Epithelial cell of esophagus (primary cell): ENCODE measurements at regions not wholly inside any gene's neighbourhood (a gene's known extent, or its start where the extent isn't known, plus 50 kb on each side); places are given as distances from the start of the nearest gene placed in this dataset.

ENCODE experiments used
- DNase-seq: peaks from one replicate; pipeline ENCODE4 v3.0.0; 2010; ENCODE audit warnings: low read depth
- H3K4me3 ChIP-seq: 2 replicates; pipeline ENCODE4 v1.5.1; 2011; ENCODE audit warnings: mild to moderate bottlenecking, low read length, control low read depth
- TF ChIP-seq, protein P1 (sequence below): IDR thresholded peaks from 2 replicates; pipeline ENCODE4 v1.5.1; 2011; ENCODE audit warnings: low read depth, mild to moderate bottlenecking, low read length, control low read depth, inconsistent platforms; ENCODE audit not compliant: insufficient read depth; ENCODE audit errors: missing control alignments

DNA sequence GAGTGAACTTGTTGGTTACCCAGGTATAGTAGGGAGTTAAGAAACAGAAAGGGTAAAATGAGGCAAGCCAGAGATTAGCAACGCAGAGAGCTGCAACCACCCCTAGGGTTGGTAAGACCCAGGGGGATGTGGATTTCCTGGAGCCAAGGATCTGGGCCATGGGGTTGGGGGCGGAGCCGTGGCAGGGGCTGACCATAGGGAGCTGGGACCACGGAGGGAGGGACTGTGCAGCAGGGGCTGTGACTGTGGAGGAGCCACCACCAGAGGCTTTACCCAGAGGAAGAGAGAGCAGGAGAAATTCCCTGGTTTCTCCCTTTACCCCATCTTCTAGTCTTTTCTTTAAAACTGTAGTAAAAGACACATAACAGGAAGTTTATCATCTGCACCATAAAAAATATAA, 58.6 kb upstream of the BAIAP2L1 start:
- DNase-seq, result no peak
- no peak overlapping the region for H3K4me3 ChIP-seq
- TF ChIP-seq, protein P1, sequence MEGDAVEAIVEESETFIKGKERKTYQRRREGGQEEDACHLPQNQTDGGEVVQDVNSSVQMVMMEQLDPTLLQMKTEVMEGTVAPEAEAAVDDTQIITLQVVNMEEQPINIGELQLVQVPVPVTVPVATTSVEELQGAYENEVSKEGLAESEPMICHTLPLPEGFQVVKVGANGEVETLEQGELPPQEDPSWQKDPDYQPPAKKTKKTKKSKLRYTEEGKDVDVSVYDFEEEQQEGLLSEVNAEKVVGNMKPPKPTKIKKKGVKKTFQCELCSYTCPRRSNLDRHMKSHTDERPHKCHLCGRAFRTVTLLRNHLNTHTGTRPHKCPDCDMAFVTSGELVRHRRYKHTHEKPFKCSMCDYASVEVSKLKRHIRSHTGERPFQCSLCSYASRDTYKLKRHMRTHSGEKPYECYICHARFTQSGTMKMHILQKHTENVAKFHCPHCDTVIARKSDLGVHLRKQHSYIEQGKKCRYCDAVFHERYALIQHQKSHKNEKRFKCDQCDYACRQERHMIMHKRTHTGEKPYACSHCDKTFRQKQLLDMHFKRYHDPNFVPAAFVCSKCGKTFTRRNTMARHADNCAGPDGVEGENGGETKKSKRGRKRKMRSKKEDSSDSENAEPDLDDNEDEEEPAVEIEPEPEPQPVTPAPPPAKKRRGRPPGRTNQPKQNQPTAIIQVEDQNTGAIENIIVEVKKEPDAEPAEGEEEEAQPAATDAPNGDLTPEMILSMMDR, result no peak

DNA sequence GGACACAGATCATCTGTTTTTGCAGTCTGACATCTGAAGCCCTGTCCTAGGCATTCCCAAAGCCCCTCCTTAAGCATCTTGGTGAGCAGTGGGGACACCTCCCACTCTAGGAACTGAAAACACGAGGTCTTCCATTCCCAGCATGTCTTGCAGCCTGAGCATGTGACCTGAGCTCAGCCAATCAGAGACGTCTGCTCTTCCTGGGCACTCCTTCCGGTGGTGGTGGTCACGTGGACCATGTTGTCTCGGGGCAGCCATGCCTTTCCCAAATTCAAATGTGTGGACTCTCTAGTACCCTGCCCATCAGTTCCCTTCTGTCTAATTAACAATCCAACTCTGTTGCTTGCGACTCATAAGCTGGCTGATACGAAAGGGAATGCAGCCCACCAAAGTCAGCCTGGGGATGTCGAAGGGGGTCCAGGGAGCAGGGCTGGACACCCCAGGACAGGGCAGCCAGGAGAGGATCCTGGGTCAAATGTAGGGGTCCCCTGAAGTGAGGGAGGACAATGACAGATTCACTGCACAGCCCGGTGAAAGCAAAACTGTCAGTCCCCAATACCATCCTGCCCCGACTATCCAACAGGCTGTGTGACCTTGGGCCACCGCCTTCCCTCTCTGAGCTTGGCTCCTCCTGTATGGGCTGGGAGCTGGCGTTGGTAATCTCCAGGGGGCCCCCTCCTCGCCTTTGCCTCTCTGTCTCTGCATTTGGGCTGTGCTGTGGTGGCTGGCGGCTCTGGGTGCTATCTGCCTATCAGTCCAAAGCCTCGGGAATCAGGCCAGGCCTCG, 57.4 kb upstream of the BAIAP2L1 start:
- no peak overlapping the region for H3K4me3 ChIP-seq
- no peak for DNase-seq
- TF ChIP-seq, protein P1, result no peak

DNA sequence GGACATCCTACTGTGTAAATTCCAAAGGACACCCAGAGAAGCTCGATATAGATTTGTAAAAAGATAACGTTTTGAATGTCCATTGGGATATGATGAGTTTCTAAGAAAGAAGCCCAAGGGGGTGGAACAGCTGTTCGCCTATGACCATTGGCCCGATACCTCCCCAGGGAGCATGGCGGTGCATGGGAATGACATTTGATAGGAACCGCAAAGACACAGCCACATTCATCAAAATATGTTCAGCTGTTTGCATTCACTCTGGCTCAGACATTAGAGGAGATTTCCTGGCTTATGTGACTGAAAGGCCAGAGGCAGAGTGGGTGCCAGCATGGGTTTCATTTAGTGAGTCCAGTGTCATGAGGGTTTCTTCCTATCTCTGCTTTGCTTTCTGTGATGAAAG, 56.0 kb upstream of the BAIAP2L1 start:
- DNase-seq, result no peak
- H3K4me3 ChIP-seq, result no peak overlapping the region
- TF ChIP-seq, protein P1, result no peak

DNA sequence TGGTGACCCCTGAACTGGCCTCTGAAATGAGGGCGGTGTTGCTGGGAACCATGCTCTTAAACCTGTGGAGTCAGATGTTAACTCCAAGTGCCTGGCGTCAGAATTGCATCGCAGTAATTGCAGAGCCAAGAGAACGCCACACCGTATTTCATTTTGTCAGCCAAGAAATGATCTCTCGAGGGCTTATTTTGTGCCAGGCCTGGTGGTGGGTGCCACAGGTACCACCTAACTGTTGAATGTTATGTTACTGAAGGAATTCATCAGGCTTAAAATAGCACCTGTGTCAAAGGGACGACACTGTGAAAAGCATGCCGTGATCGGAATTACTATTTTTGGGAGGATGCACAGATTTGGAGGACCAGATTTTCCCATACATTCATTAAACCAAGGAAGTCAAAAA, 51.9 kb upstream of the BAIAP2L1 start:
- TF ChIP-seq, protein P1, result no peak
- no peak overlapping the region for H3K4me3 ChIP-seq
- DNase-seq, result no peak
